ENCODE measurements at regions not wholly inside any gene's neighbourhood (a gene's known extent, or its start where the extent isn't known, plus 50 kb on each side); places are given as distances from the start of the nearest gene placed in this dataset.
"Not testable (repeated sequence)": the region's sequence is repeated elsewhere in the genome, so short reads cannot be mapped to it uniquely, and the experiment has no call there.

GRCh38 chr10:42992156-42992956 is 84.5 kb upstream of the RET start:
- Mint-ChIP-seq H3K9me3 (no peaks in the 10 kb centered on the region), H3K27ac (no peak overlapping the region), H3K36me3 (no peaks in the 10 kb centered on the region), H3K4me1 (ENCODE audit: unreplicated experiment) (peaks cover 5% of the 10 kb centered on the region), H3K4me3 (no peak overlapping the region), H3K27me3 (peaks cover 3% of the 10 kb centered on the region)
- DNase-seq (ENCODE audit: extremely low spot score, unreplicated experiment), result no peak
- TF ChIP-seq CTCF (conservative IDR thresholded peaks at IDR 0.05), result no peak

- DNase-seq (ENCODE audit: extremely low spot score, unreplicated experiment), result no peak
- Mint-ChIP-seq H3K4me3 (no peak overlapping the region), H3K27ac (no peak overlapping the region), H3K9me3 (no peaks in the 10 kb centered on the region), H3K4me1 (ENCODE audit: unreplicated experiment) (peaks cover 5% of the 10 kb centered on the region), H3K27me3 (peaks cover 3% of the 10 kb centered on the region), H3K36me3 (no peaks in the 10 kb centered on the region)
- TF ChIP-seq CTCF (conservative IDR thresholded peaks at IDR 0.05), result no peak
Measured at GRCh38 chr10:42992957-42993390, 83.9 kb upstream of the RET start.

- not testable (repeated sequence) for H3K9me3 Mint-ChIP-seq; DNase-seq (ENCODE audit: extremely low spot score, unreplicated experiment); H3K27me3 Mint-ChIP-seq; H3K27ac Mint-ChIP-seq; H3K36me3 Mint-ChIP-seq; H3K4me1 Mint-ChIP-seq (ENCODE audit: unreplicated experiment); H3K4me3 Mint-ChIP-seq
Measured at GRCh38 chr10:42994909-42995308, 82.0 kb upstream of the RET start.

- H3K27me3 Mint-ChIP-seq, result peaks cover 3% of the 10 kb centered on the region
- no peaks in the 10 kb centered on the region for H3K4me1 Mint-ChIP-seq (ENCODE audit: unreplicated experiment)
- no peaks in the 10 kb centered on the region for H3K36me3 Mint-ChIP-seq
- no peaks in the 10 kb centered on the region for H3K9me3 Mint-ChIP-seq
- no peak overlapping the region for H3K27ac Mint-ChIP-seq
- no peak overlapping the region for H3K4me3 Mint-ChIP-seq
- DNase-seq (ENCODE audit: extremely low spot score, unreplicated experiment), result no peak
- TF ChIP-seq CTCF (conservative IDR thresholded peaks at IDR 0.05), result no peak
Measured at GRCh38 chr10:42995537-42995936, 81.3 kb upstream of the RET start.

GRCh38 chr10:42996588-42996987 is 80.3 kb upstream of the RET start:
- H3K36me3 Mint-ChIP-seq, result no peaks in the 10 kb centered on the region
- H3K27ac Mint-ChIP-seq, result no peak overlapping the region
- no peaks in the 10 kb centered on the region for H3K4me1 Mint-ChIP-seq (ENCODE audit: unreplicated experiment)
- no peaks in the 10 kb centered on the region for H3K9me3 Mint-ChIP-seq
- no peak overlapping the region for H3K4me3 Mint-ChIP-seq
- no peak for TF ChIP-seq CTCF (conservative IDR thresholded peaks at IDR 0.05)
- DNase-seq (ENCODE audit: extremely low spot score, unreplicated experiment), result no peak
- H3K27me3 Mint-ChIP-seq, result peaks cover 3% of the 10 kb centered on the region

GRCh38 chr10:42997151-42997848 is 79.6 kb upstream of the RET start:
- no peak for DNase-seq (ENCODE audit: extremely low spot score, unreplicated experiment)
- Mint-ChIP-seq H3K36me3 (no peaks in the 10 kb centered on the region), H3K9me3 (no peaks in the 10 kb centered on the region), H3K4me3 (no peak overlapping the region), H3K27ac (no peak overlapping the region), H3K4me1 (ENCODE audit: unreplicated experiment) (no peaks in the 10 kb centered on the region), H3K27me3 (peaks cover 3% of the 10 kb centered on the region)
- no peak for TF ChIP-seq CTCF (conservative IDR thresholded peaks at IDR 0.05)
